GM18909 (cell line): ENCODE measurements at regions not wholly inside any gene's neighbourhood (a gene's known extent, or its start where the extent isn't known, plus 50 kb on each side); places are given as distances from the start of the nearest gene placed in this dataset.

Source experiments
- ATAC-seq: cut with Tn5 transposase; IDR thresholded peaks from one replicate; pipeline ENCODE4 v1.9.1; 2021; ENCODE audit warnings: mild to moderate bottlenecking; ENCODE audit not compliant: unreplicated experiment, poor library complexity

GRCh38 chr16:9185381-9185780 lies 93.9 kb downstream of the HAPSTR1 start:
- no peak for ATAC-seq

- ATAC-seq = no peak
Observed at GRCh38 chr16:9186061-9186460, 94.6 kb downstream of the HAPSTR1 start.

GRCh38 chr16:9188721-9189120 lies 97.3 kb downstream of the HAPSTR1 start:
- no peak for ATAC-seq

- no peak for ATAC-seq
Observed at GRCh38 chr16:9191274-9191850, 99.9 kb downstream of the HAPSTR1 start.

- no peak for ATAC-seq
Observed at GRCh38 chr16:9192746-9193145, 101.3 kb downstream of the HAPSTR1 start.

GRCh38 chr16:9195287-9195686 lies 103.8 kb downstream of the HAPSTR1 start:
- ATAC-seq = no peak

GRCh38 chr16:9197957-9198661 lies 106.7 kb downstream of the HAPSTR1 start:
- ATAC-seq = no peak

GRCh38 chr16:9199311-9199710 lies 107.9 kb downstream of the HAPSTR1 start:
- no peak for ATAC-seq

- ATAC-seq = no peak
Observed at GRCh38 chr16:9199751-9200150, 108.3 kb downstream of the HAPSTR1 start.

- ATAC-seq = no peak
Observed at GRCh38 chr16:9203956-9204355, 112.5 kb downstream of the HAPSTR1 start.

GRCh38 chr16:9205661-9206060 lies 114.2 kb downstream of the HAPSTR1 start:
- no peak for ATAC-seq

- ATAC-seq = no peak
Observed at GRCh38 chr16:9206156-9206555, 114.7 kb downstream of the HAPSTR1 start.

- ATAC-seq = no peak
Observed at GRCh38 chr16:9212621-9213020, 121.2 kb downstream of the HAPSTR1 start.

- ATAC-seq = no peak
Observed at GRCh38 chr16:9219813-9220212, 128.4 kb downstream of the HAPSTR1 start.

- no peak for ATAC-seq
Observed at GRCh38 chr16:9225527-9226316, 134.3 kb downstream of the HAPSTR1 start.

- ATAC-seq = no peak
Observed at GRCh38 chr16:9226924-9227323, 135.5 kb downstream of the HAPSTR1 start.

- ATAC-seq = no peak
Observed at GRCh38 chr16:9231039-9231438, 139.6 kb downstream of the HAPSTR1 start.

GRCh38 chr16:9232102-9232770 lies 140.8 kb downstream of the HAPSTR1 start:
- no peak for ATAC-seq

- ATAC-seq = no peak
Observed at GRCh38 chr16:9235867-9236266, 144.4 kb downstream of the HAPSTR1 start.

- no peak for ATAC-seq
Observed at GRCh38 chr16:9236319-9236718, 144.9 kb downstream of the HAPSTR1 start.

- ATAC-seq = no peak
Observed at GRCh38 chr16:9238346-9238745, 146.9 kb downstream of the HAPSTR1 start.
